ENCODE measurements at regions not wholly inside any gene's neighbourhood (a gene's known extent, or its start where the extent isn't known, plus 50 kb on each side); places are given as distances from the start of the nearest gene placed in this dataset.

DNA sequence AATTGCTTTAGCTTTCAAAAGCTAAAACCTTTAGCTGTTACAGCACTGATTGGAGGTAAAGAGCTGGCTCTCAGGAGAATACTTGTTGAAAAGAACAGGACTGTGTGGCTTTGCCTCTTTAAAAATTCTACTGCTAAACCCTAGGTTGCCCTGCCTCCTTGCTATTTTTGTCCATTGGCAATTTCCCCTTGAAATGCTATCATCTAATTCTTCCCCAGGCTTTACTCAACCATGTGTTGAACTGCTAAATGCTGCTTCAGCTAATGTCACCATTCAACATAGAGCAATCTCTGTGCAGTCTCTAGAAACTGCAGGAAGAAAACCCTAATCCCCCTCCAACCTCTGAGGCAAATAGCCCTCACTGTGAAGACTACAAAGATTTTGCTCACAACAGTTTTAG, 203.7 kb upstream of the ARX start:
- Histone ChIP-seq H3K36me3 (ENCODE audit: control insufficient read depth in 2 of 2, insufficient read depth in 1 of 2, low read length in 2 of 2) (no peaks in the 10 kb centered on the region), H3K4me3 (ENCODE audit: low read depth, low read length) (no peak overlapping the region), H3K4me1 (ENCODE audit: control insufficient read depth, insufficient read depth, low read length) (no peaks in the 10 kb centered on the region), H3K27ac (ENCODE audit: extremely low read depth, low read depth, low read length) (no peak overlapping the region), H3K9me3 (ENCODE audit: control insufficient read depth, insufficient read depth, low read depth, low read length) (no peaks in the 10 kb centered on the region)
- ChIA-PET CTCF (no interaction called here), POLR2A (no interaction called here)
- TF ChIP-seq ZNF629 (tag by site-specific recombination; IDR thresholded peaks at IDR 0.05) (no peak), ZBTB48 (tag by site-specific recombination; IDR thresholded peaks at IDR 0.05) (no peak), SP2 (tag by site-specific recombination; IDR thresholded peaks at IDR 0.05) (no peak), ZNF114 (tag by site-specific recombination; IDR thresholded peaks at IDR 0.05) (no peak), GLI2 (tag by site-specific recombination; IDR thresholded peaks at IDR 0.05; ENCODE audit: borderline replicate concordance, low read depth) (no peak)
- TF ChIP-seq, protein P1, sequence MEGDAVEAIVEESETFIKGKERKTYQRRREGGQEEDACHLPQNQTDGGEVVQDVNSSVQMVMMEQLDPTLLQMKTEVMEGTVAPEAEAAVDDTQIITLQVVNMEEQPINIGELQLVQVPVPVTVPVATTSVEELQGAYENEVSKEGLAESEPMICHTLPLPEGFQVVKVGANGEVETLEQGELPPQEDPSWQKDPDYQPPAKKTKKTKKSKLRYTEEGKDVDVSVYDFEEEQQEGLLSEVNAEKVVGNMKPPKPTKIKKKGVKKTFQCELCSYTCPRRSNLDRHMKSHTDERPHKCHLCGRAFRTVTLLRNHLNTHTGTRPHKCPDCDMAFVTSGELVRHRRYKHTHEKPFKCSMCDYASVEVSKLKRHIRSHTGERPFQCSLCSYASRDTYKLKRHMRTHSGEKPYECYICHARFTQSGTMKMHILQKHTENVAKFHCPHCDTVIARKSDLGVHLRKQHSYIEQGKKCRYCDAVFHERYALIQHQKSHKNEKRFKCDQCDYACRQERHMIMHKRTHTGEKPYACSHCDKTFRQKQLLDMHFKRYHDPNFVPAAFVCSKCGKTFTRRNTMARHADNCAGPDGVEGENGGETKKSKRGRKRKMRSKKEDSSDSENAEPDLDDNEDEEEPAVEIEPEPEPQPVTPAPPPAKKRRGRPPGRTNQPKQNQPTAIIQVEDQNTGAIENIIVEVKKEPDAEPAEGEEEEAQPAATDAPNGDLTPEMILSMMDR (tag by site-specific recombination; IDR thresholded peaks at IDR 0.05) = no peak
- TF ChIP-seq, protein P2, sequence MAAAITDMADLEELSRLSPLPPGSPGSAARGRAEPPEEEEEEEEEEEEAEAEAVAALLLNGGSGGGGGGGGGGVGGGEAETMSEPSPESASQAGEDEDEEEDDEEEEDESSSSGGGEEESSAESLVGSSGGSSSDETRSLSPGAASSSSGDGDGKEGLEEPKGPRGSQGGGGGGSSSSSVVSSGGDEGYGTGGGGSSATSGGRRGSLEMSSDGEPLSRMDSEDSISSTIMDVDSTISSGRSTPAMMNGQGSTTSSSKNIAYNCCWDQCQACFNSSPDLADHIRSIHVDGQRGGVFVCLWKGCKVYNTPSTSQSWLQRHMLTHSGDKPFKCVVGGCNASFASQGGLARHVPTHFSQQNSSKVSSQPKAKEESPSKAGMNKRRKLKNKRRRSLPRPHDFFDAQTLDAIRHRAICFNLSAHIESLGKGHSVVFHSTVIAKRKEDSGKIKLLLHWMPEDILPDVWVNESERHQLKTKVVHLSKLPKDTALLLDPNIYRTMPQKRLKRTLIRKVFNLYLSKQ (tag by site-specific recombination; IDR thresholded peaks at IDR 0.05; ENCODE audit: borderline replicate concordance) = no peak

DNA sequence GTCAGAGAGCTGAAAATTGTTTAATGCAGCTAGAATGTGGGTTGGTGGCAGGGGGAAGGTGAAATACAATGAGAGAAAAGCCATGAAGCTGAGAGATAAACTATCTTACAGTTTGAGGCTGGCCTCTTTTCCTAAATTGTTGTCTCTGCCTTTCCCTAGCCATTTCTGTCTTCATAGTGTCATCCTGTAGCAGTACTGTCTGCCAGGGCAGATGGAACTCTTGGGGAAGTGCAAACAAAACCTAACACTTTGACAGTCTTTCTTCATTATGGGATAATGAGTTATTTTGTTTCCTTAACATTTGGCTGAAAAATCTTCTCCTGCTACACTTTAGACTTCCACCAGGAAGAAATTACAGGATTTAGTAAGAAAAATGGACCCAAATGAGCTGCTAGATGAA, 197.8 kb upstream of the ARX start:
- H3K27ac ChIP-seq (ENCODE audit: extremely low read depth, low read depth, low read length) = no peak overlapping the region
- ChIA-PET POLR2A (no interaction called here), CTCF (no interaction called here)
- H3K4me1 ChIP-seq (ENCODE audit: control insufficient read depth, insufficient read depth, low read length) = no peaks in the 10 kb centered on the region
- H3K9me3 ChIP-seq (ENCODE audit: control insufficient read depth, insufficient read depth, low read depth, low read length) = no peaks in the 10 kb centered on the region
- no peak overlapping the region for H3K4me3 ChIP-seq (ENCODE audit: low read depth, low read length)
- TF ChIP-seq ZNF768 (tag by site-specific recombination; IDR thresholded peaks at IDR 0.05) (no peak), ZNF24 (tag by site-specific recombination; IDR thresholded peaks at IDR 0.05) (no peak), ZIC2 (tag by site-specific recombination; IDR thresholded peaks at IDR 0.05) (no peak), GLI4 (tag by site-specific recombination; IDR thresholded peaks at IDR 0.05) (no peak), ZFP69B (tag by site-specific recombination; IDR thresholded peaks at IDR 0.05) (no peak), ZXDB (tag by site-specific recombination; IDR thresholded peaks at IDR 0.05) (no peak), SALL2 (tag by site-specific recombination; IDR thresholded peaks at IDR 0.05; ENCODE audit: borderline replicate concordance) (no peak), ZNF510 (tag by site-specific recombination; IDR thresholded peaks at IDR 0.05; ENCODE audit: insufficient replicate concordance) (no peak), ZNF707 (tag by site-specific recombination; IDR thresholded peaks at IDR 0.05) (no peak), ZNF785 (tag by site-specific recombination; IDR thresholded peaks at IDR 0.05) (no peak), ZNF837 (tag by site-specific recombination; IDR thresholded peaks at IDR 0.05) (no peak)
- TF ChIP-seq, protein P3, sequence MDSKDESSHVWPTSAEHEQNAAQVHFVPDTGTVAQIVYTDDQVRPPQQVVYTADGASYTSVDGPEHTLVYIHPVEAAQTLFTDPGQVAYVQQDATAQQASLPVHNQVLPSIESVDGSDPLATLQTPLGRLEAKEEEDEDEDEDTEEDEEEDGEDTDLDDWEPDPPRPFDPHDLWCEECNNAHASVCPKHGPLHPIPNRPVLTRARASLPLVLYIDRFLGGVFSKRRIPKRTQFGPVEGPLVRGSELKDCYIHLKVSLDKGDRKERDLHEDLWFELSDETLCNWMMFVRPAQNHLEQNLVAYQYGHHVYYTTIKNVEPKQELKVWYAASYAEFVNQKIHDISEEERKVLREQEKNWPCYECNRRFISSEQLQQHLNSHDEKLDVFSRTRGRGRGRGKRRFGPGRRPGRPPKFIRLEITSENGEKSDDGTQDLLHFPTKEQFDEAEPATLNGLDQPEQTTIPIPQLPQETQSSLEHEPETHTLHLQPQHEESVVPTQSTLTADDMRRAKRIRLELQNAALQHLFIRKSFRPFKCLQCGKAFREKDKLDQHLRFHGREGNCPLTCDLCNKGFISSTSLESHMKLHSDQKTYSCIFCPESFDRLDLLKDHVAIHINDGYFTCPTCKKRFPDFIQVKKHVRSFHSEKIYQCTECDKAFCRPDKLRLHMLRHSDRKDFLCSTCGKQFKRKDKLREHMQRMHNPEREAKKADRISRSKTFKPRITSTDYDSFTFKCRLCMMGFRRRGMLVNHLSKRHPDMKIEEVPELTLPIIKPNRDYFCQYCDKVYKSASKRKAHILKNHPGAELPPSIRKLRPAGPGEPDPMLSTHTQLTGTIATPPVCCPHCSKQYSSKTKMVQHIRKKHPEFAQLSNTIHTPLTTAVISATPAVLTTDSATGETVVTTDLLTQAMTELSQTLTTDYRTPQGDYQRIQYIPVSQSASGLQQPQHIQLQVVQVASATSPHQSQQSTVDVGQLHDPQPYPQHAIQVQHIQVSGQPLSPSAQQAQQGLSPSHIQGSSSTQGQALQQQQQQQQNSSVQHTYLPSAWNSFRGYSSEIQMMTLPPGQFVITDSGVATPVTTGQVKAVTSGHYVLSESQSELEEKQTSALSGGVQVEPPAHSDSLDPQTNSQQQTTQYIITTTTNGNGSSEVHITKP (tag by site-specific recombination; IDR thresholded peaks at IDR 0.05) = no peak
- TF ChIP-seq, protein P4, sequence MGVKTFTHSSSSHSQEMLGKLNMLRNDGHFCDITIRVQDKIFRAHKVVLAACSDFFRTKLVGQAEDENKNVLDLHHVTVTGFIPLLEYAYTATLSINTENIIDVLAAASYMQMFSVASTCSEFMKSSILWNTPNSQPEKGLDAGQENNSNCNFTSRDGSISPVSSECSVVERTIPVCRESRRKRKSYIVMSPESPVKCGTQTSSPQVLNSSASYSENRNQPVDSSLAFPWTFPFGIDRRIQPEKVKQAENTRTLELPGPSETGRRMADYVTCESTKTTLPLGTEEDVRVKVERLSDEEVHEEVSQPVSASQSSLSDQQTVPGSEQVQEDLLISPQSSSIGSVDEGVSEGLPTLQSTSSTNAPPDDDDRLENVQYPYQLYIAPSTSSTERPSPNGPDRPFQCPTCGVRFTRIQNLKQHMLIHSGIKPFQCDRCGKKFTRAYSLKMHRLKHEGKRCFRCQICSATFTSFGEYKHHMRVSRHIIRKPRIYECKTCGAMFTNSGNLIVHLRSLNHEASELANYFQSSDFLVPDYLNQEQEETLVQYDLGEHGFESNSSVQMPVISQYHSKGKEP (tag by site-specific recombination; IDR thresholded peaks at IDR 0.05) = no peak
- TF ChIP-seq, protein P5, sequence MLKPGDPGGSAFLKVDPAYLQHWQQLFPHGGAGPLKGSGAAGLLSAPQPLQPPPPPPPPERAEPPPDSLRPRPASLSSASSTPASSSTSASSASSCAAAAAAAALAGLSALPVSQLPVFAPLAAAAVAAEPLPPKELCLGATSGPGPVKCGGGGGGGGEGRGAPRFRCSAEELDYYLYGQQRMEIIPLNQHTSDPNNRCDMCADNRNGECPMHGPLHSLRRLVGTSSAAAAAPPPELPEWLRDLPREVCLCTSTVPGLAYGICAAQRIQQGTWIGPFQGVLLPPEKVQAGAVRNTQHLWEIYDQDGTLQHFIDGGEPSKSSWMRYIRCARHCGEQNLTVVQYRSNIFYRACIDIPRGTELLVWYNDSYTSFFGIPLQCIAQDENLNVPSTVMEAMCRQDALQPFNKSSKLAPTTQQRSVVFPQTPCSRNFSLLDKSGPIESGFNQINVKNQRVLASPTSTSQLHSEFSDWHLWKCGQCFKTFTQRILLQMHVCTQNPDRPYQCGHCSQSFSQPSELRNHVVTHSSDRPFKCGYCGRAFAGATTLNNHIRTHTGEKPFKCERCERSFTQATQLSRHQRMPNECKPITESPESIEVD (tag by site-specific recombination; IDR thresholded peaks at IDR 0.05) = no peak
- no peaks in the 10 kb centered on the region for H3K36me3 ChIP-seq (ENCODE audit: control insufficient read depth in 2 of 2, insufficient read depth in 1 of 2, low read length in 2 of 2)
